HL-60 (cell line): ENCODE measurements at regions not wholly inside any gene's neighbourhood (a gene's known extent, or its start where the extent isn't known, plus 50 kb on each side); places are given as distances from the start of the nearest gene placed in this dataset.
"Not testable (repeated sequence)": the region's sequence is repeated elsewhere in the genome, so short reads cannot be mapped to it uniquely, and the experiment has no call there.

Source experiments
- CTCF ChIP-seq: IDR thresholded peaks from one replicate; pipeline ENCODE4 v1.5.1; 2011; ENCODE audit warnings: low read length, control low read depth, inconsistent platforms; ENCODE audit not compliant: insufficient read depth
- GABPA ChIP-seq: IDR thresholded peaks from 2 replicates; pipeline ENCODE4 v1.6.1; 2012; ENCODE audit warnings: low read depth
- POLR2AphosphoS5 ChIP-seq: IDR thresholded peaks from 2 replicates; pipeline ENCODE4 v1.6.1; 2012; ENCODE audit warnings: low read depth
- REST ChIP-seq: IDR thresholded peaks from 2 replicates; pipeline ENCODE4 v1.6.1; 2012; ENCODE audit warnings: low read depth; ENCODE audit not compliant: insufficient replicate concordance
- SPI1 ChIP-seq: IDR thresholded peaks from 2 replicates; pipeline ENCODE4 v1.6.1; 2012; ENCODE audit warnings: low read depth, mild to moderate bottlenecking, borderline replicate concordance

DNA sequence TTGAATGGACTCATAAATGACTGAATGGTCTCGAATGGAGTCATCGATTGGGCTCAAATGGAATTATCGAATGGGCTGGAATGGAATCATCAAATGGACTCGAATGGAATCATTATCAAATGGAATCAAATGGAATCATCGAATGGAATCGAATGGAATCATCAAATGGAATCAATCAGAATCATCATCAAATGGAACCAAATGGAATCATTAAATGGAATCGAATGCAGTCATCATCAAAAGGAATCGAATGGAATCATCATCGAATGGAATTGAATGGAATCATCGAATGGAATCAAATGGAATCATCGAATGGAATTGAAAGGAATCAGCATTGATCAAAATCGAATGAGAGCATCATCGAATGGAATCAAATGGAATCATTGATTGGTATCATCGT, 1114.9 kb downstream of the RPIA start:
- TF ChIP-seq CTCF, POLR2AphosphoS5, SPI1, REST, GABPA: not testable (repeated sequence)
